ENCODE measurements at regions not wholly inside any gene's neighbourhood (a gene's known extent, or its start where the extent isn't known, plus 50 kb on each side); places are given as distances from the start of the nearest gene placed in this dataset.

DNA sequence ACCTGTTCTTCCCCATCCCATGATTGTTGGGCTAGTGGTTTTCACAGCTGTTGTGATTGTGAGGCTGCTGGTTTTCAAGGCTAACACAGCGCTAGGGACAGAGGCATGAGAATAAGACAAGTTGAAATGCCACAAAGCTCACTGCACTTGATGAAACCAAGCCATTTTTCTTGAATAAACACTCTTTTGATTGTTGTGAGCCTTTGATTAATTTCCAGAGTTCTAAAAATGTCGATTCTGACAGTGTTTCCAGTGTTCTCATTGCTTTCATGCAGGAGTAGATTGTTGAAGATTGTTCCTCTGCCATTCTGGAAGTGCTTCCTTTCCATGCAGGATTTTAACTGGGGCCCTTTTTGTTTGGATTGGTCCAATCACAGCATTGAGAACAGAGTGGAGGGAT is 134.9 kb upstream of the GRIK3 start:
- TF ChIP-seq, protein P1, sequence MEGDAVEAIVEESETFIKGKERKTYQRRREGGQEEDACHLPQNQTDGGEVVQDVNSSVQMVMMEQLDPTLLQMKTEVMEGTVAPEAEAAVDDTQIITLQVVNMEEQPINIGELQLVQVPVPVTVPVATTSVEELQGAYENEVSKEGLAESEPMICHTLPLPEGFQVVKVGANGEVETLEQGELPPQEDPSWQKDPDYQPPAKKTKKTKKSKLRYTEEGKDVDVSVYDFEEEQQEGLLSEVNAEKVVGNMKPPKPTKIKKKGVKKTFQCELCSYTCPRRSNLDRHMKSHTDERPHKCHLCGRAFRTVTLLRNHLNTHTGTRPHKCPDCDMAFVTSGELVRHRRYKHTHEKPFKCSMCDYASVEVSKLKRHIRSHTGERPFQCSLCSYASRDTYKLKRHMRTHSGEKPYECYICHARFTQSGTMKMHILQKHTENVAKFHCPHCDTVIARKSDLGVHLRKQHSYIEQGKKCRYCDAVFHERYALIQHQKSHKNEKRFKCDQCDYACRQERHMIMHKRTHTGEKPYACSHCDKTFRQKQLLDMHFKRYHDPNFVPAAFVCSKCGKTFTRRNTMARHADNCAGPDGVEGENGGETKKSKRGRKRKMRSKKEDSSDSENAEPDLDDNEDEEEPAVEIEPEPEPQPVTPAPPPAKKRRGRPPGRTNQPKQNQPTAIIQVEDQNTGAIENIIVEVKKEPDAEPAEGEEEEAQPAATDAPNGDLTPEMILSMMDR (conservative IDR thresholded peaks at IDR 0.05; ENCODE audit: low read depth in 2 of 2), result no peak
- TF ChIP-seq REST (IDR thresholded peaks at IDR 0.05; ENCODE audit: unreplicated experiment) (no peak), JUNB (IDR thresholded peaks at IDR 0.05; ENCODE audit: unreplicated experiment) (no peak), CREB1 (CRISPR knock-in tag; IDR thresholded peaks at IDR 0.05; ENCODE audit: low read depth) (no peak), EZH2phosphoT487 (IDR thresholded peaks at IDR 0.05; ENCODE audit: unreplicated experiment) (no peak), EZH2 (IDR thresholded peaks at IDR 0.05; ENCODE audit: low read depth, unreplicated experiment) (no peak), ZNF114 (CRISPR knock-in tag; IDR thresholded peaks at IDR 0.05) (no peak), ZNF331 (CRISPR knock-in tag; IDR thresholded peaks at IDR 0.05; ENCODE audit: low read depth) (no peak), POLR2AphosphoS5 (IDR thresholded peaks at IDR 0.05; ENCODE audit: low read depth) (no peak), NANOG (IDR thresholded peaks at IDR 0.05; ENCODE audit: borderline replicate concordance) (no peak), STAT1 (IDR thresholded peaks at IDR 0.05; ENCODE audit: unreplicated experiment) (no peak), ZNF462 (CRISPR knock-in tag; IDR thresholded peaks at IDR 0.05) (no peak)
- TF ChIP-seq, protein P2, sequence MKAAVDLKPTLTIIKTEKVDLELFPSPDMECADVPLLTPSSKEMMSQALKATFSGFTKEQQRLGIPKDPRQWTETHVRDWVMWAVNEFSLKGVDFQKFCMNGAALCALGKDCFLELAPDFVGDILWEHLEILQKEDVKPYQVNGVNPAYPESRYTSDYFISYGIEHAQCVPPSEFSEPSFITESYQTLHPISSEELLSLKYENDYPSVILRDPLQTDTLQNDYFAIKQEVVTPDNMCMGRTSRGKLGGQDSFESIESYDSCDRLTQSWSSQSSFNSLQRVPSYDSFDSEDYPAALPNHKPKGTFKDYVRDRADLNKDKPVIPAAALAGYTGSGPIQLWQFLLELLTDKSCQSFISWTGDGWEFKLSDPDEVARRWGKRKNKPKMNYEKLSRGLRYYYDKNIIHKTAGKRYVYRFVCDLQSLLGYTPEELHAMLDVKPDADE (IDR thresholded peaks at IDR 0.05), result no peak
